Transverse colon (tissue), 3 donors: ENCODE measurements at regions not wholly inside any gene's neighbourhood (a gene's known extent, or its start where the extent isn't known, plus 50 kb on each side); places are given as distances from the start of the nearest gene placed in this dataset.

Source experiments
- CTCF ChIP-seq, 5 experiments: fragments of 200-600 bp in 3 of 5; fragments of 450-650 bp in 2 of 5; sonication (generic) in 3 of 5; IDR thresholded peaks; 1 replicate in 2 of 5; 2 replicates in 3 of 5; pipeline ENCODE4 v1.5.1; 2016 to 2017; ENCODE audit warnings: antibody characterized with exemption in 5 of 5, inconsistent platforms in 3 of 5, mild to moderate bottlenecking in 2 of 5, moderate library complexity in 1 of 5
- POLR2A ChIP-seq: fragments of 450-650 bp; IDR thresholded peaks from one replicate; pipeline ENCODE4 v1.6.1; 2016; ENCODE audit warnings: antibody characterized with exemption, mild to moderate bottlenecking, moderate library complexity

- TF ChIP-seq POLR2A (no peak), CTCF (IDR thresholded peaks at IDR 0.05) (no peak)
Observed at GRCh38 chr3:101928890-101929289, 79.6 kb downstream of the NFKBIZ start.
